Hindlimb muscle (tissue), 1 donor: ENCODE measurements at regions not wholly inside any gene's neighbourhood (a gene's known extent, or its start where the extent isn't known, plus 50 kb on each side); places are given as distances from the start of the nearest gene placed in this dataset.
"Not testable (repeated sequence)": the region's sequence is repeated elsewhere in the genome, so short reads cannot be mapped to it uniquely, and the experiment has no call there.

Source experiments
- DNase-seq: peaks from one replicate; pipeline ENCODE4 v3.0.0-alpha.2; 2013

DNA sequence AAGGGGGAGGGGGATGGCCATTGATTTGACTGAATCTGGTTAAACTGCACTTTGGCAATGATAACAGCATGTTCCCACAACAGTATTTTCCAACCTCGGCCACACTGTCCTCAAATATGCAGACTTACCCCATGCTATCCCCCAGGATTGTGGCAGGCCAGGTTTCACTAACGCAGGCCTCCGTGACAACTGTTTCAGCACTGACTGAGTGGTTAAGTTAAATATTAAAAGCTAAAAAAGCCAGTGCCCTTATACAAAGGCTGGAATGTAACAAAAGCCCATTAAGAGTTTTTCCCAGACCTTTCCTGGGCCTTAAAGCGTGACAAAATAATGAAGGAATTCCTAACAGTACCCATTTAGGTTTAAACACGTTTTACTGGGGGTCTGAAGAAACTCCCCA is 202.9 kb downstream of the USP25 start:
- no peak for DNase-seq

DNA sequence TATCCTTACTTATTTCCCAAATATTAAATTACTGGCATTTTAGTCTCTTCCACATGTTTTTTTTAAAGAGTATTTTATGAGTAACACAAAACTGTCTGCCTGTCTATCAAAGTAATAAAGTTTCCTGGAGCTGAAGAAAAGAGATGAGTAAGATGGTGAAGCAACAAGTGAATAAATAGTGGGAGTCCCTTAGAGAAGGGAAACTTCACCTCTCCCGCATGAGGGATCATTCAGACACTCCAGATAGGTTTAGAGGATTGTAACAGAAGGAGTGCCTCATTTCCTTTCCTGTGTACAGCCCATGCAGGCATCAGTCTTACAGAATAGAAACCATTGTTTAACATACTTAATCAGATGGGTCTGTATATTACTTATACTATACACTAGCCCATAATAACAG is 205.7 kb downstream of the USP25 start:
- DNase-seq: no peak

DNA sequence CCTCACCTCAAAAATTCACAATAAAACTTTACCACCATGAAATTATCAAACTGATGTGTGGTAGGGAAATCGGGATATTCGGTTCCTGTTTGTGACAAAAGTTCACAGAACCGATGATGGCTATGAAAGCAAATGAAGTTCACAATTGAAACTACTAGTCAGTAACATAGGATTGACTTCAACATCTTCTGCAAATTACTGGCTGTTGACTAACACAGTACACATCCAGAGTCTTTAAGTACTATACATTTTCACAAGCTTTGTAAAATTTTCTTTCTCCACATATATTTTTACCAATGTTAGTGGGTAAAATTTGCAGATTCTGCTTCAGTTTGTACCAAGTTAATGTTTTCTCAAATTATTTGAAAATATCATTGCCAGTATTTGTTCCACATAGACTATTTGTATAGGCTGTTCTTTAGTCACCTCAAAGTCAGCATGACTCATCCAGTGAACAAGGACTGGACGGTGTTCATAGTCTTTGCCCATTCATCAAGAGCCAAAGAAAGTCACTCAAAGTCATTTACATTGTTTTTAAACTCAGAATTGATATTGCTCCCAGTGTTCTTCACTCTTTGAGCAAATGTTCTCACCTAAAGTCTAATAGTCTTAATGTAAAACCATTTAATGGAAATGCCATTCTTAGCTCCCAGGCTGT is 213.4 kb downstream of the USP25 start:
- DNase-seq: no peak

DNA sequence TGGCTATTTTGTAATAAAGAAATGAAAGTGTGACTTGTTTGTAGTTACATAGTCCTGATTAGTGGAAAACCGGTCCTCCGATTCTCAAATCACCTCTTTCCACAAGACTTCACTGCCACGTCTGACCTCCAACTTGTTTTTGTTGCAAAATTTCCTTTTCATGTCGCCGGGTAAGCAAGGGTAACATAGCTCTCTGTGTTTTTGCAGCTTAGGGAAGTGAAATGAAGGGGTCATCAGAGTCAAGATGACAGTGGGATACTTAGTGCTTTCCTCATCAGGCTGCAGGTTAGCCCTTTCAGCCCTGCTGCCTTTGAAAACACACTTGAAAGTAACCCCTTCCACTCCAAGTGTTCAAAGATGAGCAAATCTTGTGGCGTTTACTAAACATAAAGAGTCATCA is 217.9 kb downstream of the USP25 start:
- DNase-seq: no peak

DNA sequence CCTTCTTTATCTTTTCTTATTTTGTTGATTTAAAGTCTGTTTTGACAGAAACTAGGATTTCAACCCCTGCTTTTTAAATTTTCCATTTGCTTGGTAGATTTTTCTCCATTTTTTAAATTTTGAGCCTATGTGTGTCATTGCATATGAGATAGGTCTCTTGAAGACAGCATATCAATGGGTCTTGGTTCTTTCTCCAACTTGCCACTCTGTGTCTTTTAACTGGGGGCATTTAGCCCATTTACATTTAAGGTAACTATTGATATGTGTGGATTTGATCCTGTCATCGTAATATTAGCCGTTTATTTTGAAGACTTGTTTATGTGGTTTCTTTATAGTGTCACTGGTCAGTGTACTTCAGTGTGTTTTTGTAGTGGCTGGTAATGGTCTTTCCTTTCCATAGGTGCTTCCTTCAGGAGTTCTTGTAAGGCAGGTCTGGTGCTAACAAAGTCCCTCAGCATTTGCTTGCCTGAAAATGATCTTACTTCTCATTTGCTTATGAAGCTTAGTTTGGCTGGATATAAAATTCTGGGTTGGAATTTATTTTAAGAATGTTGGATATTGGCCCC is 223.9 kb downstream of the USP25 start:
- no peak for DNase-seq

DNA sequence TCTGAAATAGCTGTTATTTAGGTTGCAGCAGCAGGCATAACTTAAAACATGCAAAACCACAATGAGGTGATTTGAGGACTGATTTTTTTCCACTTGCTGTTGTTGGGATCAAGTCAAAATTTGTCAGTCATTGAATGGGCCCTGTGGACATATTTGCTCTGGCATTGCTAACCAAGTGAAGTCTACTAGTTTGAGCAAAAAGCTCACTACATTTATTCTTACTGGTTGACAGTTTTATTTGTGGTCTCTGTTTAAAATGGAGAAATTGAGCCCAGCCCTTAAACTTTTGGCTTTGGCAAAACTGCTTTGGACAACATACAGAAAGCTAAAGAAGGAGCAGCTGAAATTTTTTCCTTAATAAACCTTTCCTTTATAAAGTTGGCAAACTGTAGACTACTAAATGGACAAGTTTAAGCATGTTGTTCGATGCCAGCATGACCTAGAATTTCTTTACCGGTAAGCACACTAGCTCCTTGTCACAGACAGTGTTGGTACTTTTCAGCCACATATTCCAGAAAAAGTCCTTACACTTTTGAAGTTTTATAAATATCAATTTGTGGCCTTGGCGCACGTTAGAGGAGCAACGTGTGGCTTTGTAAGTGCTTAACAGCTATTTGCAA is 234.6 kb downstream of the USP25 start:
- DNase-seq: peak; percentile 49

DNA sequence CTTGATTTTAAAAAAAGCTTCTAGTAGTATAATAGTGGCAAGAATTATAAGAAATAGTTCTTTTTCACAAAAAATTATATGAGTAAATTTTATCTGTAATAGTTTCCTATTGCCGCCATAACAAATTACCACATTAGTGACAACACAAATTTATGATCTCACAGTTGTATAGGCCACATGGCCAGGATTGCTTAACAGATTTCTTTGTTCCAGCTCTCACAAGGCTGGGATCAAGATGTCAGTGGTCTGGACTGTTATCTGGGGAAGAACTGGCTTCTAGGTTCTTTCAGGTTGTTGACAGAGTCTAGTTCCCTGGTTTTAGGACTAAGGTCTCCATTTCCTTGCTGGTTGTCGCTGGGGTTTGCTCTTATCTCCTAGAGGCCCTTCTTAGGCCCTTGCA is 236.4 kb downstream of the USP25 start:
- no peak for DNase-seq

DNA sequence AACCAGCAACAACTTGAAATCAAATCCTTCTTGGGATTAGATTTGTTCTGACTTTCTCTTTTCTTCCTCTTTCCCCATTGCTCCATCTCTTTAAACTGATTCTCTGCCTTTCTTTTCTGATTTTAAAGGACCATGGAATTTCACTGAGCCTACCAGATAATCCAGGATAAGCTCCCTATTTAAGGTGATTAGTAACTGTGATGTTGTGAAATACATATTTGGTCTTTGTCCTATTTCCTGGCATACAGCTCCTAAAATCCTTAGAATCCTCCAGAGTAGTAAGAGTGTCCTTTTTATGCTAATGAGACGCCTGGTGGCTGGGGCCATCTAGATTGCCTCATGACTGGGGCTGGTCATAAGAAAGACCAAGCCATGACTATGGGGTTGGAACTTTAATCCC is 236.9 kb downstream of the USP25 start:
- DNase-seq: no peak

DNA sequence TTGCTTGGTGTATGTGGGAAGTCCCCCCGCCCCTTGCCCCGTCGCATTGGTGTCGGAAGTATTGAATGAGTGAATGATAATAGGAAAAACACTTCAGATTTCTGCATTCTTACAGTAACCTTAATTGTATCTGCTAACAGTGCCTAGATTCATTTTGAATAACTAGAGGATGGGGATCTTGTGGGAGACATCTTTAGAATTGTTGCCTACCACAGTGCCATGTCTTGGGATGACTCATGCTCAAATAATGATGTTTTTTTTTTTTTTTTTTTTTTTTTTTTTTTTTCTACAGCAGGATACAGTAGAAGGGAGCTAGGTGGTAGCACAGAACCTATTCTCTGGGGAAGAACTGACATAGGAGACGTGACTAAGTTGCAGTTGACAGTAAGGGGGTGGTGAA is 237.9 kb downstream of the USP25 start:
- DNase-seq: no peak

DNA sequence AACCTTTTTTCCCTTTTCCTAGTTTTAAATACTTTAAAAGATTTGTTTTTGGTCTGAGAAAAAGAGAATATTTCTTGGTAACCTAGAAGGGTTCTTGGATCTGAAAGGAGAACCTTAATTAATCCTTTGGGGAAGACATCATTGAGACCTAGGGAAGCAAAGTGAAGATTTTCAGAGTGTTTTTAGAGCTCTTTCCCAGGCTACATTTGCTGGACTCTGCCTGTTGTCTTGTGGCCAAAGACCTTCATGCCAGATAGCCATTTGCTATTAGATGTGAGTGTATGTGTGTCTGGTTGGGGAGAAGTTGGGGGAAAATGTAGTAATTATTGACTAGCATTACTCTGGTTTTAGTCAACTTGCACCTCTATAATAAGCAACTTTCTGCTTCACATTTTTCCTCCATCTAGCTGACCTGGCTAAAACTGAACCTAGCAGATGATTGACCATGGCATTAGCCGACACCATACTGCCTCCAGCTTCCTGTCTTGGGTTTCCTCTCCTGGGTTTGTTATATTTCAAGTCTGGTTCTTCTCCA is 239.1 kb downstream of the USP25 start:
- DNase-seq: peak; percentile 37

DNA sequence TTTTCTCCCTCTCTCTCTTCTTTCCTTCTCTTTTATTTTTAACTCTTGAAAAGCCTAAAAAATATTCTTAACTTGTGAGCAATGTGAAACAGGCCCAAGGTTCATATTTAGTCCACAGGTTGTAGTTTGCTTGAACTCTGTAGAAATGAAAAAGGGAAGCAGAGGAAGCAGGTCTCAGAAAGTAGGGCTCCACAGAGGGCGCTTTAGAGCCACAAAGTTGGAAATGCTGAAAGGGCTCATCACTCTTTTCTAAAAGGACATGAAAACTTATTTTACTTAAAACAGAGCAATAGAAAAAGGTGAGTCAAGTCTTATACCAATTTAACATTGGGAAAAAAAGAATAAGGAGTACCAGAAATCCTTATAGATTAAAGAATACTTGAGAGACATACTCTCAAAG is 247.0 kb downstream of the USP25 start:
- no peak for DNase-seq

DNA sequence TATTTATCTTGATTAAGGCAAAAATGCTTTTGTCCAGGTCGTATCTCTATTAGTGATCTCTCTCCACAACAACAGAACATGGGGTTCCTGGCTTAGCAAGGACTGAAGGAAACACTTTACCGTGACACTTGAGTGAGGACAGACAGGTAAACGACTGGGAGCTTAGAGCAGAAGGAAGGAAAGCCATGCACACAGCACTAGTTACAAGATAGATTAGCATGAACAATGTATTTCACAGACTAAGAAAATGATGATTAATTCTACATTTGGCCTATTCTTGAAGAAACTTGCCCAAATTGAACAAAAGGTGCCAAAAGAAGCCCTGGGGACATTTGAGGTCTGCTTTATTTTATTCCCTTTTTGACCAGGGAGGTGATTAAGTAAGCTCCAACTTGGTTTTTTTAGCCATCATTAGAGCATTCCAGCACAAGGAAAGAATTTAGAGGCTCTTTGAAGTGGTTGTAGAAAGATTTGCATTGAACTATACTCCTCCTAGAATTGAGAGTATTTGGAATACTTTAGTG is 248.5 kb downstream of the USP25 start:
- DNase-seq: no peak

DNA sequence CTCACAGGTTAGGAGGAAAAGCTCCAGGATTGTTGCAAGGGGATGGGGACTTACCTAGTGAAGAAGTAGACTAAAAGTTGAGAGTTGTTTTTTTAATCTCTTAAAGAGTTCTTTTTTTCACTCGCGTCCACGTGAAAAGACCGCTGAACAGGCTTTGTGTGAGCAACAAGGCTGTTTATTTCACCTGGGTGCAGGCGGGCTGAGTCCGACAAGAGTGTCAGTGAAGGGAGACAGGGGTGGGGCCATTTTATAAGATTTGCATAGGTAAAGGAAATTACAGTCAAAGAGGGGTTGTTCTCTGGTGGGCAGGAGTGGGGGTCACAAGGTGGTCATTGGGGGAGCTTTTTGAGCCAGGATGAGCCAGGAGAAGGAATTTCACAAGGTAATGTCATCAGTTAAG is 249.7 kb downstream of the USP25 start:
- DNase-seq: not testable (repeated sequence)

DNA sequence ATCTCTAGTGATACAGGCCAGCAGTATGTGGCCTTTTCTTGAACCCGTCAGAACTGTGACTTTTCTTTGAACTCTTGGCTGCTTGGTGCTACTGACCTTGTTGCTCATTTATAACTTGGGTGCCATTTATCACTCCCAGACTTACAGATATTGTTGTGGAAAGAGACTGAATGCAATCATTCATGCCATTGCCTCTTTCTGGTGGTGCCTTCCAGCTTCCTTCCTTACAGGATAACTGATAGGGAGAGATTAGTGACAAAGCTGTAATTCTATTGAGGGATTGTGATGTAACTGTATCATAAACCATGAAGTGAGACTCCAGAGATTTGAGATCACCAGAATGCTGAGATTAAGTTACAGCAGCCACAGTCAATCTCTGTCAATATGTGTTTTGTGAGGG is 256.5 kb downstream of the USP25 start:
- no peak for DNase-seq

DNA sequence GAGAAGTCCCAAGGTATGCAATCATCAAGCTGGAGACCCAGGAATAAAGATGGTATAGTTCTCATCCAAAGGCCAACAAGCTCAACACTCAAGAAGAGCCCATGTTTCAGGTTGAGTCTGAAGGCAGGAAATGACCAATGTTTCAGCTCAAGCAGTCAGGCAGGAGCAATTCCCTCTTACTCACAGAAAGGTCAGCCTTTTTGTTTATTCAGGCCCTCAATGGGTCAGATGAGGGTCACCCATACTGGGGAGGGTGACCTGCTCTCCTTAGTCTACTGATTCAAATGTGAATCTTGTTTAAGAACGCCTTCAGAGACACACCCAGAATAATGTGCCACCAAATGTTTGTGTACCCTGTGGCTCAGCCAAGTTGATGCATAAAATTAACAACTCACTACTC is 262.4 kb downstream of the USP25 start:
- no peak for DNase-seq

DNA sequence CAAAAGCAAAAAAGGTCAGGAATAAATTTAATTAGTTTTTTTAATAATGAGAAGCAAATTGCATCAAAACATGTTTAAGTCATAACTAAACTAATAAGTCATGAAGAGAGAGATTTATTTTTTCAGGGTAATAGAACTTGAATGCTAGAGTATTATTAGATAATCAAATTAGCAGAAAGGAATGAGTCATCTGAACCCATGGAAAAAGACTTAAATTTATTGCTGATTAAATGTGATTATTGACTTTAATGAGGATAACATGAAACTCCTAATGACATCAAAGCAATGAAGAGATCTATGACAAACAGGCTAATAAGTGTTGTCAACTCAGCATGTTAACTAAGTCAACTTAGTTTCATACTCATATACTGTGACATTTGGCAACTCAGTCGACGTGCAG is 264.2 kb downstream of the USP25 start:
- no peak for DNase-seq

DNA sequence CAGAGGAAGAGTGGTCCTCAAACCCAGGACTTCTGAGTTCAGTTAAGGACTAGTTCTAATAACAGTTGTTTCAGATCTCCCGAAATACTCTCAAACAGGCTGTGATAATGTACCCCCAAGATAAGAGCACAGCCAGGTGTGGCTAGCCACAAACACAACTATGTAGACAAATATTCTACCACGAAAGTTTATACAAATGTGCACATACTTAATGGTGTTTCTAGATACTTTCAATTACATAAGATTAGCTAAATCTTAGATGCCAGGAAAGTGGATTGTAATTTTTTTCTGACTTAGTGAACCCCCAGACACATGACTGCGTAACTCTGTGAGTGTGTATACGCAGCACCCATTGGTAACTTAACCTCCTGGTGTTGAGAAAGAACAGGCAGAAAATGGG is 270.0 kb downstream of the USP25 start:
- DNase-seq: no peak

DNA sequence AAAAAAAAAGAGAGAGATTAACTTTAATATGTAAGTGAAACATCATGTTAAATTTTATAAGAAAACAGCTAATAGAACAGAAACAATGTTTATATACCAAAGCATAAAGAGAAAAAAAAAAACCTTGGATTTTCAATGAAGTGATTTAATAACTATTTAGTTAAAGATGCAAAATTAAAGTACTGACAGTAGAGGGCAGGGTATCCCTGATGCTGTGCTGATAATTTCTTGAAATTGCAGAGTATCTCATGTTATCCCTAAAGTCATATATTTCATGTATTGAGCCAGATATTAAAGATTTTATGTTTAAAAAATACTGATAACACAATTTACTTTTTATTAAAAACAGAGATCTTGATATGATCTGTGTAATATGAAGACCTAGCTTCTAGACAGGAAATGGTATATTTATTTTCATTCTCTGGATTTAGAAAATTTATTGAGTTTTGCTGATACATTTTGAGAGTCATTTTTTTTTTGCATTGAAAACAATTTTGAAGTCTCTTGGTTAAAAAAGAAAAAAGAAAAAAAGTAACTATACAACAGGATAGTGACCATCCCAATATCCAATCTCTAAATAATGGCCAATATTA is 273.2 kb downstream of the USP25 start:
- DNase-seq: peak; percentile 54

DNA sequence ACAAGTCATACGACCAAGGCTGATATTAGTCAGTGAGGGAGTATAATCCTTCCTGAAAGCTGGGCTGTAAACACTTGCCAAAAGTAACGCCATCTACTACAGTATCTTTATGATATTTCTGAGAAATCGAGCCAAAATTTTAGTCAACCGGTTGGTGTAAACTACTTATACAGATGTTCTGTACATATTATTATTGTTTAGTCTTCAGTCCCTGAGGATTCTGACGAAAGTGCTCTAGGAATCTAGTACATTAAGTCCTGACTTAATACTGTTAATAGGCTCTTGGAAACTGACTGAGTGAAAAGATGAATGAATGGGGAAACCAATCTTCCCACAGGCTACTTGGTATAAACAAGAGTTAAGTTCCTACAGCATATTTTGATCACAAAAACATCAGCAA is 274.3 kb downstream of the USP25 start:
- no peak for DNase-seq

DNA sequence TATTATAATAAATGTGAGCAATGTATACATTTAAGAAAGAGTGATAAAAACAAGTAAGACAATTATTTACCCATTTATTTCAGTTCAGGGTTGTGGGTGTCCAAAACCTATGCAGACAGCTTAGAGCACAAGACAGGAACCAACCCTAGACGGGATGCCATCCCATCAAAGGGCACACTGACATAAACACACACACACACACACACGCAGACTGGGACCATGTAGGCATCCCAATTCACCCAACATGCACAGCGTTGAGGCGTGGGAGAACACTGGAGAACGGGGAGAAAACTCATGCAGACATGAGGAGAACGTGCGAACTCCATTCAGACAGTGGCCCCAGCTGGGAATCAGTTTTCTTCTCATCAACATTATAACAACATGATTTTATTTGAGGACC is 274.7 kb downstream of the USP25 start:
- DNase-seq: no peak

DNA sequence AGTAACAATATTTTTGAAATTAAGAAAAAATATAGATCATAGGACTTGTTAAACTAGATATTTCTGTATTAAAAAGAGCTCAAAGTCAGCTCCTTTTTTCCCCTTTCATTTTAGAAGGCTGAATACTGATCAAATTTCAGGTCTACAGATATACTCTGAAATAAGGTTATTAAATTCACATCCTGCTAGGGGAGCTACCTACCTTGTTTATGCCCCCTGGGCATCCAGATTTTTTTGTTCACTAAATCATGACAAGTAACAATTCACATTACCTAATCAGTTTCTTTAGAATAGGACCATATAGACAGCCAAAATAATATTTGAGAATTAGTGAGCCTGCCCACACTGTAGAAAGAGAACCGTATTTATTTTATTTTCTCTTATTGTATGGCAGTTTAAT is 276.2 kb downstream of the USP25 start:
- DNase-seq: no peak

DNA sequence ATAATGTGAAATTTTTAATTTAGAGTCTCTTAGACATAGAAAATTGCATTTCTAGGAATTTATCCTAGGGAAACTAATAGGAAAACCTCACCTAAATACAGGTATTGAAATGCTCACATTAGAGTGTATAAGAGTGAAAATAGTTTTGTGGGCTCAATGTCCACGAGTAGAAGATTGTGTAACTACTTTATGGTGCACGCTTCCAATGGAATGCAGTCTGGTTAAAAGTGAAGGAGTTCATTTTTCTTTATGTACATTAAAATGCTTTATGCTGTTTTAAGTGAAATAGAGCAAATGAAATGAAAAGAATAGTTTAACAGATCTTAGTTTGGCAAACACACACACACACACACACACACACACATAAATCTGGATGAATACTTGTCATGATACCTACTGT is 278.2 kb downstream of the USP25 start:
- no peak for DNase-seq

DNA sequence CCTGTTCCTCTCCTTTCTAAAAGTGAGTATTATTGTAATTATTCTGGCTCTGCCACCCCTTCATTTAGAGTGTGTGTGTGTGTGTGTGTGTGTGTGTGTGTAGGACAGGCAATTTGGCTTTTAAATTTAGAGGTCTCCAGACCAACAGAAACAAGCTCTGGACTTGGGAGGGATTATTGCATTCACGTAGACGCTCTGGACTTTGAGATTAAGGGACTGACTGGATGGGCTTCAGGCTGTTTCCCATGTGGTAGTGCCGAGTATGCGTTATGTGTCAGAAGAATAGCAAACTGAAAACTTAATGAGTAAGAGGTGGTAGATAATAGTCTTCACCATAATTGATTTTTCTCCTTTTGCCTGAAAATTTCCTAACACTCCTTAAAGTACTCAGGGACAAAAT is 281.9 kb downstream of the USP25 start:
- no peak for DNase-seq

DNA sequence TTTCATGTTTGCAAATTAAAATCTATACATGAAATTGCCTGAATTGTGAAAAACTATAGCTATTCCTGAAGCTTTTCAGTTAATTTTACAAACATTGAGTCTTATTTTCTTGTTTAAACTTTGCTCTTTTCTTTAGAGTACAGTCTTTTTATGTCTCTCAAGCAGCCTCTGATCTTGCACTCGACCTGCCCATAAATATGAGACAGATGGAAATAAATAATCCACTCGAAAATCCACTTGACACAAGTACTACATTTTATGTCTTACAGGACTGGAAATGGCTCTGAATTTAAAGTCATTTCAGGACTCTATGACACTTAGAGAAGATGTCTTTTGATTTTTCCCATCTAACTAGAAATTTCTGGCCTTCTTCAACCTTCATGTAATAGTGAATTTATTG is 283.8 kb downstream of the USP25 start:
- DNase-seq: no peak
